ENCODE measurements at regions not wholly inside any gene's neighbourhood (a gene's known extent, or its start where the extent isn't known, plus 50 kb on each side); places are given as distances from the start of the nearest gene placed in this dataset.

- Histone ChIP-seq H3K9ac (ENCODE audit: low read length) (no peak overlapping the region), H4K91ac (ENCODE audit: low read depth, low read length) (no peak overlapping the region), H2BK12ac (ENCODE audit: low read length) (no peak overlapping the region), H3K4me3 (ENCODE audit: low read depth, low read length) (no peak overlapping the region), H3K79me2 (ENCODE audit: control insufficient read depth, insufficient read depth, low read length, poor library complexity) (no peaks in the 10 kb centered on the region), H4K12ac (ENCODE audit: low read depth, low read length) (no peak overlapping the region), H2AFZ (ENCODE audit: insufficient read depth, low read length, poor library complexity) (no peak overlapping the region), H2AK5ac (ENCODE audit: low read length) (no peak overlapping the region), H3K4me2 (ENCODE audit: low read length) (no peak overlapping the region), H3K18ac (ENCODE audit: low read length) (no peak overlapping the region), H2BK5ac (ENCODE audit: low read depth, low read length, poor library complexity) (no peak overlapping the region), H3K4ac (ENCODE audit: low read depth, low read length) (no peak overlapping the region), H3K9me3 (ENCODE audit: insufficient read depth, low read depth, low read length) (no peaks in the 10 kb centered on the region), H3K14ac (ENCODE audit: low read length) (no peak overlapping the region), H3K27ac (ENCODE audit: low read depth, low read length) (peak overlapping the region; percentile 15), H4K8ac (ENCODE audit: low read depth, low read length) (no peak overlapping the region), H2BK120ac (ENCODE audit: insufficient read depth, low read length, poor library complexity) (no peak overlapping the region), H3K27me3 (ENCODE audit: insufficient read depth, low read length) (no peaks in the 10 kb centered on the region), H3K36me3 (ENCODE audit: control insufficient read depth in 1 of 2, insufficient read depth in 2 of 2, low read length in 2 of 2) (no peaks in the 10 kb centered on the region), H3K23ac (ENCODE audit: low read length) (no peak overlapping the region), H3K79me1 (ENCODE audit: low read length) (no peaks in the 10 kb centered on the region), H3K4me1 (ENCODE audit: control insufficient read depth in 1 of 2, insufficient read depth in 2 of 2, low read length in 2 of 2) (peaks cover 0 to 5% of the 10 kb centered on the region in 2 experiments)
- no CpG with 5 or more reads among the region's 2 CpGs for WGBS (ENCODE audit: extremely low coverage, insufficient coverage, insufficient read length)
- peak in 1 of 2 donors; percentile 52 for DNase-seq
Measured at GRCh38 chr7:15016766-15017165, 114.2 kb upstream of the DGKB start.

- Histone ChIP-seq H3K4ac (ENCODE audit: low read depth, low read length) (no peak overlapping the region), H3K27me3 (ENCODE audit: insufficient read depth, low read length) (no peaks in the 10 kb centered on the region), H3K79me1 (ENCODE audit: low read length) (no peaks in the 10 kb centered on the region), H3K9me3 (ENCODE audit: insufficient read depth, low read depth, low read length) (no peaks in the 10 kb centered on the region), H3K14ac (ENCODE audit: low read length) (no peak overlapping the region), H4K8ac (ENCODE audit: low read depth, low read length) (no peak overlapping the region), H3K4me3 (ENCODE audit: low read depth, low read length) (no peak overlapping the region), H3K9ac (ENCODE audit: low read length) (no peak overlapping the region), H3K36me3 (ENCODE audit: control insufficient read depth in 1 of 2, insufficient read depth in 2 of 2, low read length in 2 of 2) (no peaks in the 10 kb centered on the region), H2BK5ac (ENCODE audit: low read depth, low read length, poor library complexity) (no peak overlapping the region), H2AK5ac (ENCODE audit: low read length) (no peak overlapping the region), H3K4me1 (ENCODE audit: control insufficient read depth in 1 of 2, insufficient read depth in 2 of 2, low read length in 2 of 2) (peaks cover under 1 to 5% of the 10 kb centered on the region in 2 experiments), H2AFZ (ENCODE audit: insufficient read depth, low read length, poor library complexity) (no peak overlapping the region), H3K4me2 (ENCODE audit: low read length) (no peak overlapping the region), H2BK120ac (ENCODE audit: insufficient read depth, low read length, poor library complexity) (no peak overlapping the region), H4K91ac (ENCODE audit: low read depth, low read length) (no peak overlapping the region), H3K27ac (ENCODE audit: low read depth, low read length) (no peak overlapping the region), H2BK12ac (ENCODE audit: low read length) (no peak overlapping the region), H3K18ac (ENCODE audit: low read length) (no peak overlapping the region), H3K79me2 (ENCODE audit: control insufficient read depth, insufficient read depth, low read length, poor library complexity) (no peaks in the 10 kb centered on the region), H4K12ac (ENCODE audit: low read depth, low read length) (no peak overlapping the region), H3K23ac (ENCODE audit: low read length) (no peak overlapping the region)
- WGBS (ENCODE audit: extremely low coverage, insufficient coverage, insufficient read length) = no CpG with 5 or more reads among the region's 4 CpGs
- no peak for DNase-seq
Measured at GRCh38 chr7:15016315-15016667, 113.7 kb upstream of the DGKB start.

- H3K27ac ChIP-seq (ENCODE audit: low read depth, low read length) = no peak overlapping the region
- no peaks in the 10 kb centered on the region for H3K9me3 ChIP-seq (ENCODE audit: insufficient read depth, low read depth, low read length)
- H2BK120ac ChIP-seq (ENCODE audit: insufficient read depth, low read length, poor library complexity) = no peak overlapping the region
- H3K23ac ChIP-seq (ENCODE audit: low read length) = no peak overlapping the region
- H3K18ac ChIP-seq (ENCODE audit: low read length) = no peak overlapping the region
- no peaks in the 10 kb centered on the region for H3K36me3 ChIP-seq (ENCODE audit: control insufficient read depth in 1 of 2, insufficient read depth in 2 of 2, low read length in 2 of 2)
- no peak overlapping the region for H2BK12ac ChIP-seq (ENCODE audit: low read length)
- H2BK5ac ChIP-seq (ENCODE audit: low read depth, low read length, poor library complexity) = no peak overlapping the region
- no peak overlapping the region for H4K12ac ChIP-seq (ENCODE audit: low read depth, low read length)
- peaks cover 2 to 5% of the 10 kb centered on the region in 2 experiments for H3K4me1 ChIP-seq (ENCODE audit: control insufficient read depth in 1 of 2, insufficient read depth in 2 of 2, low read length in 2 of 2)
- H3K14ac ChIP-seq (ENCODE audit: low read length) = no peak overlapping the region
- no peaks in the 10 kb centered on the region for H3K79me1 ChIP-seq (ENCODE audit: low read length)
- no peak overlapping the region for H3K4me3 ChIP-seq (ENCODE audit: low read depth, low read length)
- peak overlapping the region; percentile 9 for H4K8ac ChIP-seq (ENCODE audit: low read depth, low read length)
- H3K79me2 ChIP-seq (ENCODE audit: control insufficient read depth, insufficient read depth, low read length, poor library complexity) = no peaks in the 10 kb centered on the region
- H3K4me2 ChIP-seq (ENCODE audit: low read length) = peak overlapping the region; percentile 48
- no peaks in the 10 kb centered on the region for H3K27me3 ChIP-seq (ENCODE audit: insufficient read depth, low read length)
- no peak overlapping the region for H4K91ac ChIP-seq (ENCODE audit: low read depth, low read length)
- no peak overlapping the region for H2AK5ac ChIP-seq (ENCODE audit: low read length)
- H2AFZ ChIP-seq (ENCODE audit: insufficient read depth, low read length, poor library complexity) = peak overlapping the region; percentile 35
- WGBS (ENCODE audit: extremely low coverage, insufficient coverage, insufficient read length) = no CpG with 5 or more reads among the region's 8 CpGs
- no peak overlapping the region for H3K9ac ChIP-seq (ENCODE audit: low read length)
- H3K4ac ChIP-seq (ENCODE audit: low read depth, low read length) = no peak overlapping the region
- DNase-seq = peak; percentile 40 to 87
Measured at GRCh38 chr7:15015545-15016314, 113.2 kb upstream of the DGKB start.

GRCh38 chr7:15012135-15012534 lies 109.6 kb upstream of the DGKB start:
- no peaks in the 10 kb centered on the region for H3K9me3 ChIP-seq (ENCODE audit: insufficient read depth, low read depth, low read length)
- no peak overlapping the region for H3K4me3 ChIP-seq (ENCODE audit: low read depth, low read length)
- H2BK5ac ChIP-seq (ENCODE audit: low read depth, low read length, poor library complexity) = no peak overlapping the region
- H3K4ac ChIP-seq (ENCODE audit: low read depth, low read length) = no peak overlapping the region
- no CpG with 5 or more reads among the region's 4 CpGs for WGBS (ENCODE audit: extremely low coverage, insufficient coverage, insufficient read length)
- peaks cover 2 to 5% of the 10 kb centered on the region in 2 experiments for H3K4me1 ChIP-seq (ENCODE audit: control insufficient read depth in 1 of 2, insufficient read depth in 2 of 2, low read length in 2 of 2)
- DNase-seq = no peak
- no peak overlapping the region for H2AFZ ChIP-seq (ENCODE audit: insufficient read depth, low read length, poor library complexity)
- no peak overlapping the region for H4K12ac ChIP-seq (ENCODE audit: low read depth, low read length)
- no peak overlapping the region for H4K91ac ChIP-seq (ENCODE audit: low read depth, low read length)
- no peak overlapping the region for H2AK5ac ChIP-seq (ENCODE audit: low read length)
- no peak overlapping the region for H3K27ac ChIP-seq (ENCODE audit: low read depth, low read length)
- H3K79me1 ChIP-seq (ENCODE audit: low read length) = no peaks in the 10 kb centered on the region
- no peak overlapping the region for H2BK120ac ChIP-seq (ENCODE audit: insufficient read depth, low read length, poor library complexity)
- H2BK12ac ChIP-seq (ENCODE audit: low read length) = no peak overlapping the region
- H3K14ac ChIP-seq (ENCODE audit: low read length) = no peak overlapping the region
- H3K23ac ChIP-seq (ENCODE audit: low read length) = no peak overlapping the region
- H3K9ac ChIP-seq (ENCODE audit: low read length) = no peak overlapping the region
- H3K4me2 ChIP-seq (ENCODE audit: low read length) = no peak overlapping the region
- no peaks in the 10 kb centered on the region for H3K79me2 ChIP-seq (ENCODE audit: control insufficient read depth, insufficient read depth, low read length, poor library complexity)
- no peaks in the 10 kb centered on the region for H3K27me3 ChIP-seq (ENCODE audit: insufficient read depth, low read length)
- no peak overlapping the region for H3K18ac ChIP-seq (ENCODE audit: low read length)
- H3K36me3 ChIP-seq (ENCODE audit: control insufficient read depth in 1 of 2, insufficient read depth in 2 of 2, low read length in 2 of 2) = no peaks in the 10 kb centered on the region
- H4K8ac ChIP-seq (ENCODE audit: low read depth, low read length) = no peak overlapping the region
